GM12873 (cell line): ENCODE measurements at regions not wholly inside any gene's neighbourhood (a gene's known extent, or its start where the extent isn't known, plus 50 kb on each side); places are given as distances from the start of the nearest gene placed in this dataset.

Experiments used
- CTCF ChIP-seq: IDR thresholded peaks from 2 replicates; pipeline ENCODE4 v1.5.1; 2012; ENCODE audit warnings: low read depth, mild to moderate bottlenecking, moderate library complexity, low read length, control low read depth; ENCODE audit not compliant: insufficient read depth; ENCODE audit errors: missing control alignments

GRCh38 chr15:98446083-98446482 lies 202.3 kb upstream of the IGF1R start:
- no peak for TF ChIP-seq CTCF

GRCh38 chr15:98447069-98447468 lies 201.3 kb upstream of the IGF1R start:
- no peak for TF ChIP-seq CTCF

- TF ChIP-seq CTCF: no peak
These were observed 197.1 kb upstream of the IGF1R start for GRCh38 chr15:98451236-98451635.

- no peak for TF ChIP-seq CTCF
These were observed 196.1 kb upstream of the IGF1R start for GRCh38 chr15:98452238-98452637.

GRCh38 chr15:98455904-98456303 lies 192.4 kb upstream of the IGF1R start:
- TF ChIP-seq CTCF: no peak

GRCh38 chr15:98476559-98476958 lies 171.8 kb upstream of the IGF1R start:
- no peak for TF ChIP-seq CTCF

- TF ChIP-seq CTCF: no peak
These were observed 167.5 kb upstream of the IGF1R start for GRCh38 chr15:98480844-98481243.
